ENCODE measurements at regions not wholly inside any gene's neighbourhood (a gene's known extent, or its start where the extent isn't known, plus 50 kb on each side); places are given as distances from the start of the nearest gene placed in this dataset.

DNA sequence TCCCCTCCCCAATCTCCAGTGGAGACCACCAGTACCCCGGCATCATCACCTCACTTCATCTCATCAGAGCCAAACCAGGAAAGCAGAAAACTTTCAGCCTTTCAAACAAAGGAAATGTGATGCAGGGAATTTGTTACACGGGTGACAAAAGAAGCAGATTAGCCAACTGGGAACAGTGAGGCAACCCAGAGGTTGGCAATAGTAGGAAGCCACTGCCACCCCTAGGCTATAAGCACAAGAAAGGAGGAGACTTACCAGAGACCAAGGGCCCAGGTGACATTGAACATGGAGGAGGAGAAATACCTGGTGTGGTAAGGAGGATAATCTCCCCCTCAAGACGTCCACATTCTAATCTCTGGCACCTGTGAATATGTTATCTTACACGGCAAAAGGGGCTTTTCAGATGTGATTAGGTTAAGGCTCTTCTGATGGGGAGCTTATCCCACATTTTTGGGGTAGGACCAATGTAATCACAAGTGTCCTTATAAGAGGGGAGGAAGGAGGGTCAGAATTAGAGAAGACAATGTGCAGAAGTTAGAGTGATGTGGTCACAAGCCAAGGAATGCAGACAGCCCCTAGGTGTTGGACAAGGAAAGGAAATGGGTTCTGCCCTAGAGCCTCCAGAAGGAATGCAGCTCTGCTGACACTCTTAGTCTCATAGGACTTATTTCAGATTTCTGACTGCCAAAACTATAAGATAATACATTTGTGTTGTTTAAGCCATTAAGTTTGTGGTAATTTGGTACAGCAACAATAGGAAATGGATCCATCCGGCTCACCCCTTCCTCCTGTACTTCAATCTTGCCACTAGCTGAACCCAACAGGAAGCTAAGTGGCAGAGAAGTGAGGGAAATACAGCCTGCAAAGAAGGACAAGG is 83.6 kb upstream of the VAV3 start:
- no peak for DNase-seq (ENCODE audit: low spot score)
- Mint-ChIP-seq H3K9me3 (ENCODE audit: unreplicated experiment) (no peaks in the 10 kb centered on the region), H3K27me3 (ENCODE audit: unreplicated experiment) (peaks cover 4% of the 10 kb centered on the region), H3K4me1 (ENCODE audit: unreplicated experiment) (peaks cover 56% of the 10 kb centered on the region), H3K36me3 (ENCODE audit: low read depth, unreplicated experiment) (peaks cover 5% of the 10 kb centered on the region), H3K4me3 (ENCODE audit: unreplicated experiment) (no peak overlapping the region), H3K27ac (ENCODE audit: unreplicated experiment) (no peak overlapping the region)
- TF ChIP-seq, protein P1, sequence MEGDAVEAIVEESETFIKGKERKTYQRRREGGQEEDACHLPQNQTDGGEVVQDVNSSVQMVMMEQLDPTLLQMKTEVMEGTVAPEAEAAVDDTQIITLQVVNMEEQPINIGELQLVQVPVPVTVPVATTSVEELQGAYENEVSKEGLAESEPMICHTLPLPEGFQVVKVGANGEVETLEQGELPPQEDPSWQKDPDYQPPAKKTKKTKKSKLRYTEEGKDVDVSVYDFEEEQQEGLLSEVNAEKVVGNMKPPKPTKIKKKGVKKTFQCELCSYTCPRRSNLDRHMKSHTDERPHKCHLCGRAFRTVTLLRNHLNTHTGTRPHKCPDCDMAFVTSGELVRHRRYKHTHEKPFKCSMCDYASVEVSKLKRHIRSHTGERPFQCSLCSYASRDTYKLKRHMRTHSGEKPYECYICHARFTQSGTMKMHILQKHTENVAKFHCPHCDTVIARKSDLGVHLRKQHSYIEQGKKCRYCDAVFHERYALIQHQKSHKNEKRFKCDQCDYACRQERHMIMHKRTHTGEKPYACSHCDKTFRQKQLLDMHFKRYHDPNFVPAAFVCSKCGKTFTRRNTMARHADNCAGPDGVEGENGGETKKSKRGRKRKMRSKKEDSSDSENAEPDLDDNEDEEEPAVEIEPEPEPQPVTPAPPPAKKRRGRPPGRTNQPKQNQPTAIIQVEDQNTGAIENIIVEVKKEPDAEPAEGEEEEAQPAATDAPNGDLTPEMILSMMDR (IDR thresholded peaks at IDR 0.05; ENCODE audit: unreplicated experiment) = no peak

DNA sequence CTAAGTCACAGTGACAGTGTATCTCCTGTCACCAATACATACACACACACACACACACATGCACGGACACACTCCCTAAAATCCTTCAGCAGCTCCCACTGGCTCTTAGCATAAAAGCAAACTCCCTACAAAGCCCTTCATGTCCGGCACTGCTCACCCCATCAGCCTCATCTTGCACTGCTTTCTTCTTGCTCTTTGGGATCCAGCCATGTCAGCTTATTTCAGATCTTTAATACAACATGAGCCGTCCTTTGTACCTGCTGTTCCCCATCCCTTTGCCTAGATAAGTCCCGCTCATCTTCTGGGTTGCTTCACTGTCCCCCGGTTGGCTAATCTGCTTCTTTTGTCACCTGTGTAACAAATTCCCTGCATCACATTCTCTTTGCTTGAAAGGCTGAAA is 82.1 kb upstream of the VAV3 start:
- Mint-ChIP-seq H3K4me1 (ENCODE audit: unreplicated experiment) (peaks cover 59% of the 10 kb centered on the region), H3K4me3 (ENCODE audit: unreplicated experiment) (peak overlapping the region; percentile 26), H3K36me3 (ENCODE audit: low read depth, unreplicated experiment) (peaks cover 5% of the 10 kb centered on the region), H3K9me3 (ENCODE audit: unreplicated experiment) (no peaks in the 10 kb centered on the region), H3K27me3 (ENCODE audit: unreplicated experiment) (peaks cover 4% of the 10 kb centered on the region), H3K27ac (ENCODE audit: unreplicated experiment) (peak overlapping the region; percentile 49)
- TF ChIP-seq, protein P1 (IDR thresholded peaks at IDR 0.05; ENCODE audit: unreplicated experiment) = no peak
- no peak for DNase-seq (ENCODE audit: low spot score)

DNA sequence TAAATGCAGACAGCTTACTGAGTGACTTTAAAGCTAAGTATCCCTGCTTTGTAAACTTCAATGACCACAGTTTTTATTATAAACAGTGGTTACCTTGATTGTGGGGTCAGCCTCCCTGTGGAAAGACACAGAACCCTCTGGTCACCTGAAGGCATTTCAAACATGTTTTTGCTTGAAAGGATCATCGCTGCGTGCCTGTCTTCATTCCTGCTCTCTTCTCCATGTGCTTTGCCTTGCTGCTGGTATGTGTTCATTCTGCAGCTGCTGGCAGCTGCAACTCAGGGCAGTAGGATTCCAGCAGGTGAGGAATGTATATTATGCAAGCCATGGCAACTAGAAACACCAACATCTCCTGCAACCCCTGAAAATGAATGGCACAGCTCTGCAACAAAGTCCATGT is 81.0 kb upstream of the VAV3 start:
- Mint-ChIP-seq H3K9me3 (ENCODE audit: unreplicated experiment) (no peaks in the 10 kb centered on the region), H3K4me3 (ENCODE audit: unreplicated experiment) (no peak overlapping the region), H3K27me3 (ENCODE audit: unreplicated experiment) (peaks cover 4% of the 10 kb centered on the region), H3K27ac (ENCODE audit: unreplicated experiment) (no peak overlapping the region), H3K4me1 (ENCODE audit: unreplicated experiment) (peaks cover 64% of the 10 kb centered on the region), H3K36me3 (ENCODE audit: low read depth, unreplicated experiment) (peaks cover 5% of the 10 kb centered on the region)
- TF ChIP-seq, protein P1 (IDR thresholded peaks at IDR 0.05; ENCODE audit: unreplicated experiment) = no peak
- no peak for DNase-seq (ENCODE audit: low spot score)

DNA sequence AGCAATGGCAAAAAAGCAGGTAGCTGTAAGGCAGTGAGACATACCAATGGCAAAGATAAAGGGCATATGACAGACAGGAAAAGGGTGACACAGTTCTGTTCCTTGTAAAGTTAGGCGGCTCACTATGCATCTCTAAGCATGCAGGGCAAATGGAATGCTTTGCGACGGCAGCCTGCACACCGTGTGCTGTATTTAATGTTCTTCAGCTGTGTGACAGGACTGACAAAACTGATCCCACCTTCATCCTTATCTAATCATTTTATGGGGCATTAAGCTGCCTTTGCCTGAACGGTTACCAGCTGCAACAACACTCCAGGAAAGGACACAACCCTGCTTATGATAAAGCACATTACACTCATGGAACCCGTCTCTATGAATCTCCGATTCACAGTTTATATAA is 80.5 kb upstream of the VAV3 start:
- H3K27ac Mint-ChIP-seq (ENCODE audit: unreplicated experiment) = no peak overlapping the region
- peaks cover 58% of the 10 kb centered on the region for H3K4me1 Mint-ChIP-seq (ENCODE audit: unreplicated experiment)
- DNase-seq (ENCODE audit: low spot score) = no peak
- peaks cover 2% of the 10 kb centered on the region for H3K27me3 Mint-ChIP-seq (ENCODE audit: unreplicated experiment)
- H3K36me3 Mint-ChIP-seq (ENCODE audit: low read depth, unreplicated experiment) = peaks cover 5% of the 10 kb centered on the region
- H3K4me3 Mint-ChIP-seq (ENCODE audit: unreplicated experiment) = no peak overlapping the region
- TF ChIP-seq, protein P1 (IDR thresholded peaks at IDR 0.05; ENCODE audit: unreplicated experiment) = no peak
- no peaks in the 10 kb centered on the region for H3K9me3 Mint-ChIP-seq (ENCODE audit: unreplicated experiment)

DNA sequence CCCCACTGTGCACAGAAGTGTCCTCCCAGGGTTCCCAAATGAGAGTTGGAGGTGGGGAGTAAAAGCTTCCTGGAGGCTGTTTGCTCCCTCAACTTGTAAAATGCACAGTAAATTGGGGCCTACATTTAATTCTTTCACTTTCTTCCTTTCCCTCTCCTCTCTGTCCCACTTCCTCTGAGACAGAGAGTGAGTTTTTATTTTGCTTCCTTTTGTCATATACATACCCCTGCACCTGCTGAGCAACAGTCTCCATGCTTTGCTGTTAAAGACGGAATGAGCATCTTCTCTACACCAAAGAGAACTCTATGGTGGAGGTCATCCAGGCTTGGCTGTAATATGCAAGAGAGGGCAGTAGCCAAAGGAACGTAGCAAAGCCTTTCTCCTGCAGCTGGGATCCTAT is 79.3 kb upstream of the VAV3 start:
- Mint-ChIP-seq H3K4me3 (ENCODE audit: unreplicated experiment) (no peak overlapping the region), H3K27me3 (ENCODE audit: unreplicated experiment) (peaks cover 2% of the 10 kb centered on the region), H3K36me3 (ENCODE audit: low read depth, unreplicated experiment) (peaks cover 5% of the 10 kb centered on the region), H3K9me3 (ENCODE audit: unreplicated experiment) (no peaks in the 10 kb centered on the region), H3K4me1 (ENCODE audit: unreplicated experiment) (peaks cover 51% of the 10 kb centered on the region), H3K27ac (ENCODE audit: unreplicated experiment) (no peak overlapping the region)
- TF ChIP-seq, protein P1 (IDR thresholded peaks at IDR 0.05; ENCODE audit: unreplicated experiment) = no peak
- no peak for DNase-seq (ENCODE audit: low spot score)
